ENCODE measurements at regions not wholly inside any gene's neighbourhood (a gene's known extent, or its start where the extent isn't known, plus 50 kb on each side); places are given as distances from the start of the nearest gene placed in this dataset.

DNA sequence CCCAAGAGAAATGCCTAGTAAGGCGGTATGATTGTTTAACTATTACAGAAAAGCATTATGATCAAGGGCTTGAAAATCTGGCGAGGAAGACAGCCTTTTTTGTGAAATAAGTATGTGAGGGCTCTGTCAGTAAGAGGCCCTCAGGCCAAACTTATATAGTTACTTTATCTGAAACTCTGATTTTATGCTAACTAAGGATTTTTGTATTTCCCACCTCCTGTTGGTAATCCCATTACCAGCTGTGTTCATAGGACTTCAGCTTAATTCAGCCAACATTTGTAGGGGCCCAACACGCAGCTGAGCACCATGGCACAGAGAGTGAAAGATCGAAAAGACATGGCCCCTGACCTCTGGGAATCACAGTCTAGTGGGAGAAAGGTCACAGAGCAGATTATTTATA, 318.3 kb upstream of the WWC1 start:
- TF ChIP-seq, protein P1, sequence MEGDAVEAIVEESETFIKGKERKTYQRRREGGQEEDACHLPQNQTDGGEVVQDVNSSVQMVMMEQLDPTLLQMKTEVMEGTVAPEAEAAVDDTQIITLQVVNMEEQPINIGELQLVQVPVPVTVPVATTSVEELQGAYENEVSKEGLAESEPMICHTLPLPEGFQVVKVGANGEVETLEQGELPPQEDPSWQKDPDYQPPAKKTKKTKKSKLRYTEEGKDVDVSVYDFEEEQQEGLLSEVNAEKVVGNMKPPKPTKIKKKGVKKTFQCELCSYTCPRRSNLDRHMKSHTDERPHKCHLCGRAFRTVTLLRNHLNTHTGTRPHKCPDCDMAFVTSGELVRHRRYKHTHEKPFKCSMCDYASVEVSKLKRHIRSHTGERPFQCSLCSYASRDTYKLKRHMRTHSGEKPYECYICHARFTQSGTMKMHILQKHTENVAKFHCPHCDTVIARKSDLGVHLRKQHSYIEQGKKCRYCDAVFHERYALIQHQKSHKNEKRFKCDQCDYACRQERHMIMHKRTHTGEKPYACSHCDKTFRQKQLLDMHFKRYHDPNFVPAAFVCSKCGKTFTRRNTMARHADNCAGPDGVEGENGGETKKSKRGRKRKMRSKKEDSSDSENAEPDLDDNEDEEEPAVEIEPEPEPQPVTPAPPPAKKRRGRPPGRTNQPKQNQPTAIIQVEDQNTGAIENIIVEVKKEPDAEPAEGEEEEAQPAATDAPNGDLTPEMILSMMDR (IDR thresholded peaks at IDR 0.05) = no peak
- TF ChIP-seq POLR2A (IDR thresholded peaks at IDR 0.05) = no peak
